Transverse colon (tissue), 4 donors: ENCODE measurements at regions not wholly inside any gene's neighbourhood (a gene's known extent, or its start where the extent isn't known, plus 50 kb on each side); places are given as distances from the start of the nearest gene placed in this dataset.
A peak's percentile ranks its signal among the peaks of the same experiment; 100 is the strongest.

ENCODE experiments used
- DNase-seq: peaks from one replicate; pipeline ENCODE4 v3.0.0-alpha.2; 2019
- H3K27ac ChIP-seq, 4 donors: fragments of 200-600 bp; sonication (generic); 2 replicates each; pipeline ENCODE4 v1.5.1; 2016 to 2018; ENCODE audit warnings: inconsistent platforms in 4 of 4
- H3K27me3 ChIP-seq: fragments of 200-600 bp; sonication (generic); 2 replicates; pipeline ENCODE4 v1.5.1; 2017; ENCODE audit warnings: inconsistent platforms
- H3K36me3 ChIP-seq, 4 donors: fragments of 200-600 bp; sonication (generic); 2 replicates each; pipeline ENCODE4 v1.5.1; 2017 to 2019; ENCODE audit warnings: inconsistent platforms in 4 of 4
- H3K4me1 ChIP-seq, 4 donors: fragments of 200-600 bp; sonication (generic); 2 replicates each; pipeline ENCODE4 v1.5.1; 2017 to 2020; ENCODE audit warnings: inconsistent platforms in 4 of 4
- H3K4me3 ChIP-seq, 4 donors: fragments of 200-600 bp; sonication (generic); 1 replicate in 1 of 4; 2 replicates in 3 of 4; pipeline versions ENCODE4 v1.5.1 to v1.6.1; 2017 to 2019; ENCODE audit warnings: inconsistent platforms in 4 of 4
- H3K9me3 ChIP-seq, 2 donors: fragments of 200-600 bp; sonication (generic); 2 replicates each; pipeline ENCODE4 v1.5.1; 2017 to 2019; ENCODE audit warnings: inconsistent platforms in 2 of 2
- CTCF ChIP-seq, 5 experiments: fragments of 200-600 bp in 3 of 5; fragments of 450-650 bp in 2 of 5; sonication (generic) in 3 of 5; IDR thresholded peaks; 1 replicate in 2 of 5; 2 replicates in 3 of 5; pipeline ENCODE4 v1.5.1; 2016 to 2017; ENCODE audit warnings: antibody characterized with exemption in 5 of 5, inconsistent platforms in 3 of 5, mild to moderate bottlenecking in 2 of 5, moderate library complexity in 1 of 5
- EP300 ChIP-seq: sonication (generic); formaldehyde crosslinking; IDR thresholded peaks from one replicate; pipeline ENCODE4 v1.6.1; 2017; ENCODE audit warnings: antibody characterized with exemption, low read depth
- POLR2A ChIP-seq: fragments of 450-650 bp; IDR thresholded peaks from one replicate; pipeline ENCODE4 v1.6.1; 2016; ENCODE audit warnings: antibody characterized with exemption, mild to moderate bottlenecking, moderate library complexity
- POLR2AphosphoS5 ChIP-seq, 3 donors: sonication (generic); formaldehyde crosslinking; IDR thresholded peaks; one replicate each; pipeline ENCODE4 v1.6.1; 2016; ENCODE audit warnings: antibody characterized with exemption in 3 of 3
- WGBS, 2 donors: methylation state at CpG; one replicate each; pipeline ENCODE4 v1.1.5; 2018; ENCODE audit warnings: low coverage in 1 of 2; 5-methylcytosine and 5-hydroxymethylcytosine counted together
- in situ Hi-C, 4 donors: fragments of 200-750 bp; cut with MboI; loops; one replicate each; pipeline versions ENCODE4 v1.15.0 to v1.15.1; 2017; ENCODE audit warnings: low sequenced_read_pairs in 3 of 4, low pct_ligation_motif_present in 1 of 4, low pct_unique_long_range_greater_than_20kb in 1 of 4
- intact Hi-C: fragments of 100-400 bp; cut with DNase I; formaldehyde crosslinking; loops from one replicate; pipeline ENCODE4 v1.15.1; 2023; ENCODE audit warnings: low total_unique reads

DNA sequence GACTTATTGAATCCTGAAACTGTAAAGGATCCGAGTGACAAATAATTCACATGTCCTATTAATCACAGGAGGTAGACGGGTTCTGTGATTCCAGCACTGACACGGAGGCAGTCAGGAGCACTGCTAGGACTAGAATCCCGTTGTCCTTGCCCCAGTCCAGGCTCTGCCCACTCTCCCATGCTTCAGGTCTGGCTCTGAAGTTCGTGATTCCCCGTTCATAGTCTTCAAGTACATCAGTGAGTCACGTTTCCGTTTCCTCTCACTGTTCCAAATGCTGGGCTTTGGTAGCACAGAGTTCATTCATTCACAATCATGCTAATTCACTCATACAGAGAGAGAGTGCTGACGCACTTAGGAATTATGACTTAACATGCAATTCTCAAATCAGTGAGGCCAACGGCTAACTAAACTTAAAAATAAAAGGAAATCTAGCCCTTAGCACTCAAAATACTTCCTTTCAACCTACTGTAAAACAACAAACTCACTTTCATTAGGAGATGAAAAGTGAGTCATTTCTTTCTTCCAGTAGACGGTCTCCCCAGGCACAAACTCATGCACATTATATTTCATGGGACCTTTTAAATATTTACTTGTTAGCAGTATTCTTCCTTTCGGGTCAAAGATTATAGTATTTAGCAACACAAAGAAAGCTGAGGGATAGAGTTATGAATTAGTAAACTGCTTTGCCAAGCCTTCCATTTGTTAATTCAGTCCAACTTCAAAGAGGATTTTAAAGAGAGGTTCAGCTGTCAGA is 94.0 kb upstream of the NHSL1 start:
- intact Hi-C loops, result loop anchor here (5.0 kb wide), 2 partner anchors 166 to 476 kb away; no protein-coding TSS in a partner anchor
- Histone ChIP-seq H3K27me3 (no peaks in the 10 kb centered on the region), H3K9me3 (no peaks in the 10 kb centered on the region), H3K27ac (peak overlapping the region; percentile 3 to 73 (median 56)), H3K36me3 (no peaks in the 10 kb centered on the region), H3K4me3 (no peak overlapping the region), H3K4me1 (peaks cover 3 to 33% (median 16%) of the 10 kb centered on the region in 4 donors)
- in situ Hi-C loops, result loop anchor here (5.0 to 25.0 kb wide), 5 partner anchors 156 to 481 kb away; partner anchors contain the start of gene PERP (in 3 of the 4)
- TF ChIP-seq CTCF (IDR thresholded peaks at IDR 0.05), result no peak
- TF ChIP-seq POLR2AphosphoS5 (IDR thresholded peaks at IDR 0.05), result peak; percentile 53 to 59 (median 58)
- TF ChIP-seq POLR2A, result no peak
- TF ChIP-seq EP300, result no peak
- peak; percentile 45 for DNase-seq
- 5 to 10% methylated on average over 6 to 12 of the region's 12 CpGs for WGBS, 2 donors

DNA sequence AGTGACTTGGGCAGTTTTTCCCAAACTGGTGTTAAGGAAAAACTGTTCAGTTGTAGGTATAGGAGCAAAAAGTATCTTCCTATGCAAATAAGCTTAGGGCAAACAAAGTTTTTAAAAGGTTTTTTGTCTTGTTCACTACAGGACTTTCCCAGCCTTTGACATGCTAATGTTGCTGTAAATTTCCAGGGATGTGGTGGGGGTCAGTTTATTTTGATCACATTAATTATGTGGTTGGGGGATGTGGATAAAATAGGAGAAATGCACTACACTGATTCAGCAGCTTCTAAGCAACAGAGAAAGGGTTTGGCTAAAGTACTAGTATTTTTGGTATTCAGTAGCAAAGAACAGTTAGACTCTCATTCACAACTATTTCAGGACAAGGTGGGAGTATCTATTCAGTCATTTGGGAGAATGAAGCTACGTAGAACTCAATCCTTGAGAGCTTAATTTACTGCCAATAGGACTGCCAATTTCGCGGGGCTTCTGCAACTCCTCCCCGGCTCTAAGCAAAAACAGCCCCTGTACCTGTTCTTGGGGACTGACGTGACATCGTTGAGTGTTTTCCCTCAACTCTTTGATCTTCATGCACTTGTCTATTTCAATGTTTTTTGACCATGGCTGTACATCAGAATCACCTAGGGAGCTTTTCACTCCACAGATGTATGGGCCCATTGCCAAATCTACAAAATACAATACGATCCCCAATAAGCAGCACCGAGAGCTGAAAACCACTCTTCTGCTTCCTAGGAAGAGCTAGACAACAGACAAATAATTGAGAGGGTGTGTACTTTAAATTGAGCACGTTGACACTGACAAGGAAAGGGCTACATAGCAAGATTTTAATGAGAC is 94.8 kb upstream of the NHSL1 start:
- intact Hi-C loops, result loop anchor here (5.0 kb wide), 2 partner anchors 167 to 477 kb away; no protein-coding TSS in a partner anchor
- H3K4me1 ChIP-seq, result peaks cover 3 to 26% (median 16%) of the 10 kb centered on the region in 4 donors

GRCh38 chr6:138594758-138595140 is 95.5 kb upstream of the NHSL1 start:
- no peak for TF ChIP-seq POLR2A
- TF ChIP-seq EP300, result no peak
- TF ChIP-seq CTCF (IDR thresholded peaks at IDR 0.05), result no peak
- TF ChIP-seq POLR2AphosphoS5 (IDR thresholded peaks at IDR 0.05), result no peak
- no peaks in the 10 kb centered on the region for H3K36me3 ChIP-seq
- H3K4me1 ChIP-seq, result peaks cover 3 to 26% (median 16%) of the 10 kb centered on the region in 4 donors
- 88 to 91% methylated on average over 3 to 4 of the region's 4 CpGs for WGBS, 2 donors
- intact Hi-C loops, result loop anchor here (5.0 kb wide), 2 partner anchors 167 to 477 kb away; no protein-coding TSS in a partner anchor
- no peak overlapping the region for H3K4me3 ChIP-seq
- in situ Hi-C loops, result loop anchor here (5.0 to 25.0 kb wide), 5 partner anchors 157 to 482 kb away; partner anchors contain the start of gene PERP (in 3 of the 4)
- no peaks in the 10 kb centered on the region for H3K27me3 ChIP-seq
- H3K27ac ChIP-seq, result no peak overlapping the region
- no peaks in the 10 kb centered on the region for H3K9me3 ChIP-seq
- no peak for DNase-seq

More for the DNA sequence above, 94.8 kb upstream of the NHSL1 start:
- DNase-seq, result no peak
- no peak for TF ChIP-seq CTCF (IDR thresholded peaks at IDR 0.05)
- no peak for TF ChIP-seq EP300
- TF ChIP-seq POLR2A, result no peak
- TF ChIP-seq POLR2AphosphoS5 (IDR thresholded peaks at IDR 0.05), result no peak
- in situ Hi-C loops, result loop anchor here (5.0 to 25.0 kb wide), 5 partner anchors 157 to 482 kb away; partner anchors contain the start of gene PERP (in 3 of the 4)
- no peak overlapping the region for H3K4me3 ChIP-seq
- peak overlapping the region; percentile 3 to 73 (median 56) for H3K27ac ChIP-seq
- 55 to 85% methylated on average over 3 to 9 of the region's 9 CpGs for WGBS, 2 donors
- no peaks in the 10 kb centered on the region for H3K27me3 ChIP-seq
- no peaks in the 10 kb centered on the region for H3K9me3 ChIP-seq
- no peaks in the 10 kb centered on the region for H3K36me3 ChIP-seq

- Histone ChIP-seq H3K4me1 (peaks cover 3 to 23% (median 16%) of the 10 kb centered on the region in 4 donors), H3K4me3 (no peak overlapping the region), H3K27me3 (no peaks in the 10 kb centered on the region), H3K27ac (no peak overlapping the region), H3K36me3 (no peaks in the 10 kb centered on the region), H3K9me3 (no peaks in the 10 kb centered on the region)
- intact Hi-C loops, result no loop called here
- in situ Hi-C loops, result loop anchor here in 3 of 4 donors (10.0 to 25.0 kb wide), 4 partner anchors 159 to 484 kb away; partner anchors contain the start of gene PERP (in 3 of the 3)
- TF ChIP-seq EP300 (no peak), POLR2A (no peak), POLR2AphosphoS5 (IDR thresholded peaks at IDR 0.05) (no peak)
- 76 to 86% methylated on average over 2 to 5 of the region's 5 CpGs for WGBS, 2 donors
- DNase-seq, result no peak
Observed at GRCh38 chr6:138596126-138596525, 96.8 kb upstream of the NHSL1 start.
